Body of pancreas (tissue), 4 donors: ENCODE measurements at regions not wholly inside any gene's neighbourhood (a gene's known extent, or its start where the extent isn't known, plus 50 kb on each side); places are given as distances from the start of the nearest gene placed in this dataset.
"Not testable (repeated sequence)": the region's sequence is repeated elsewhere in the genome, so short reads cannot be mapped to it uniquely, and the experiment has no call there.

Experiments
- ATAC-seq: fragments of 150-250 bp; one replicate; pipeline ENCODE4 v1.9.1; 2016
- DNase-seq, 4 donors: peaks; one replicate each; pipeline ENCODE4 v3.0.0-alpha.2; 2019
- H3K27ac ChIP-seq, 4 donors: fragments of 200-600 bp; sonication (generic); 1 replicate in 3 of 4; 2 replicates in 1 of 4; pipeline versions ENCODE4 v1.5.1 to v1.6.1; 2016 to 2019; ENCODE audit warnings: mild to moderate bottlenecking in 1 of 4, mixed read lengths in 1 of 4, moderate library complexity in 1 of 4
- H3K27me3 ChIP-seq, 2 donors: fragments of 200-600 bp; sonication (generic); one replicate each; pipeline ENCODE4 v1.6.0; 2016; ENCODE audit warnings: mild to moderate bottlenecking in 1 of 2
- H3K36me3 ChIP-seq, 2 donors: fragments of 200-600 bp; sonication (generic); replicated peaks in 1 of 2; 2 replicates each; pipeline ENCODE4 v1.5.1; 2016; ENCODE audit warnings: low read depth in 2 of 2; ENCODE audit not compliant: insufficient read depth in 1 of 2
- H3K4me1 ChIP-seq: fragments of 200-600 bp; sonication (generic); one replicate; pipeline ENCODE4 v1.6.0; 2016
- H3K4me3 ChIP-seq, 2 donors: fragments of 200-600 bp; sonication (generic); 1 replicate in 1 of 2; 2 replicates in 1 of 2; pipeline ENCODE4 v1.5.1; 2016 to 2019
- H3K9me3 ChIP-seq, 3 donors: fragments of 200-600 bp; sonication (generic); 1 replicate in 2 of 3; 2 replicates in 1 of 3; pipeline ENCODE4 v1.5.1; 2016
- CTCF ChIP-seq, 7 experiments: fragments of 450-650 bp in 4 of 7; fragments of 200-600 bp in 3 of 7; sonication (generic) in 3 of 7; IDR thresholded peaks; one replicate each; pipeline ENCODE4 v1.5.1; 2016 to 2019; ENCODE audit warnings: antibody characterized with exemption in 7 of 7
- POLR2A ChIP-seq, 3 donors: fragments of 450-650 bp; IDR thresholded peaks; one replicate each; pipeline ENCODE4 v1.6.1; 2016; ENCODE audit warnings: antibody characterized with exemption in 3 of 3, mild to moderate bottlenecking in 2 of 3
- WGBS, 2 donors: methylation state at CpG; one replicate each; pipeline ENCODE4 v1.1.5; 2017; 5-methylcytosine and 5-hydroxymethylcytosine counted together
- intact Hi-C: fragments of 100-400 bp; cut with DNase I; formaldehyde crosslinking; loops from one replicate; pipeline ENCODE4 v1.15.1; 2023

- WGBS, 2 donors: 47 to 76% methylated on average over 4 to 7 of the region's 7 CpGs
- DNase-seq: no peak
- Histone ChIP-seq H3K36me3 (no peaks in the 10 kb centered on the region), H3K4me3 (no peak overlapping the region), H3K9me3 (no peaks in the 10 kb centered on the region), H3K4me1 (no peaks in the 10 kb centered on the region), H3K27ac (no peak overlapping the region), H3K27me3 (no peaks in the 10 kb centered on the region)
- TF ChIP-seq CTCF (IDR thresholded peaks at IDR 0.05) (peak in 1 of 7 experiments; percentile 6), POLR2A (IDR thresholded peaks at IDR 0.05) (no peak)
- intact Hi-C loops: no loop called here
- no peak for ATAC-seq
Measured at GRCh38 chrX:19225909-19226308, 103.6 kb upstream of the ADGRG2 start.

GRCh38 chrX:19229896-19230295, 107.6 kb upstream of the ADGRG2 start:
- H3K27me3 ChIP-seq, ATAC-seq, H3K4me1 ChIP-seq, intact Hi-C loops, H3K4me3 ChIP-seq, DNase-seq, H3K36me3 ChIP-seq, H3K9me3 ChIP-seq, H3K27ac ChIP-seq: not testable (repeated sequence)
- WGBS, 2 donors: 78 to 83% methylated on average over 3 to 4 of the region's 4 CpGs

DNA sequence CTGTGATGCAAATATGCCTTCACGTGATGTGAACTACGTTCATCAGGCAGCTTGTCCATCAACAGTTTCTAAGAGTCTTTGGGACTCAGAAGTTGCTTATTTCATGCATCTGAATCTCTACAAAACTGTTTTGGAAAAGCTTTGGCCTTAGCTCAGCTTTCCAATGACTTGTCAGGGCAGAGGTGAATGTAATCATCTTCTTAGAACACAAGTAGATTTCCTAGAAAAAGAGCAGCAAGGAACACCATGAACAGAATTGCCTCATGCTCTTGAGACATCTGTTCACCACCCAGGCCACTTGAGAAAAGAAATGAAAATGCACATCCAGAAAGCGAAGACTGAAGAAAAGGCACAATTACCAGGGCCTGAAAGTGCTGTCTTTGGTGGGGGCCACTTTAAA, 105.8 kb upstream of the PDHA1 start:
- H3K27me3 ChIP-seq: no peaks in the 10 kb centered on the region
- DNase-seq (no peak), ATAC-seq (no peak)
- no peak overlapping the region for H3K4me3 ChIP-seq
- 73% methylated on average over 2 to 3 of the region's 3 CpGs for WGBS, 2 donors
- no peak for TF ChIP-seq POLR2A (IDR thresholded peaks at IDR 0.05)
- TF ChIP-seq CTCF (IDR thresholded peaks at IDR 0.05): no peak
- H3K36me3 ChIP-seq: no peaks in the 10 kb centered on the region
- H3K9me3 ChIP-seq: no peaks in the 10 kb centered on the region
- H3K27ac ChIP-seq: no peak overlapping the region
- intact Hi-C loops: no loop called here
- H3K4me1 ChIP-seq: no peaks in the 10 kb centered on the region

DNA sequence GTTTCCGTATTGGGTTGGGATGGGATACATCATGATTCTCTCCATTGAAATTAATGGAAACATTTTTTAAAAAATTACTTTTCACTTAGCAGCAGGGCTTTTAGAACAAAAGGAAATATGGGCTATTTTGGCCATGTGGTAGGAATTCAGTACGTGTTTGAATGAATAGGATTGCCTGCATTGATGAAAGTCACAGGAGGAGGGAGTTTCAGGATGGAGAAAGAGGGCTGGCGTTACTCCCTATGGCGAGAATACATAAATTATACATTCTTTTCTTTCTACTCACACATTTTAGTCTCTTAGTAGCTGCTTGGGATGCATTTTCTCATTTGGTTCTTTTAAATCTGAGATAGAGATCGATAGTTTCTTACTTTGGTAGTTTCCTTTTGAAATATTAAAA, 100.3 kb upstream of the PDHA1 start:
- Histone ChIP-seq H3K27me3 (no peaks in the 10 kb centered on the region), H3K36me3 (no peaks in the 10 kb centered on the region), H3K4me3 (no peak overlapping the region), H3K27ac (no peak overlapping the region), H3K9me3 (no peaks in the 10 kb centered on the region), H3K4me1 (no peaks in the 10 kb centered on the region)
- intact Hi-C loops: no loop called here
- ATAC-seq: no peak
- no peak for DNase-seq
- 67 to 77% methylated on average over 5 of the region's 5 CpGs for WGBS, 2 donors
- TF ChIP-seq POLR2A (IDR thresholded peaks at IDR 0.05) (no peak), CTCF (IDR thresholded peaks at IDR 0.05) (no peak)

- intact Hi-C loops, H3K36me3 ChIP-seq, H3K9me3 ChIP-seq, H3K4me3 ChIP-seq, H3K27me3 ChIP-seq, DNase-seq, H3K4me1 ChIP-seq, H3K27ac ChIP-seq, ATAC-seq: not testable (repeated sequence)
- 43 to 59% methylated on average over 1 to 6 of the region's 6 CpGs for WGBS, 2 donors
Measured at GRCh38 chrX:19244921-19245320, 98.8 kb upstream of the PDHA1 start.

DNA sequence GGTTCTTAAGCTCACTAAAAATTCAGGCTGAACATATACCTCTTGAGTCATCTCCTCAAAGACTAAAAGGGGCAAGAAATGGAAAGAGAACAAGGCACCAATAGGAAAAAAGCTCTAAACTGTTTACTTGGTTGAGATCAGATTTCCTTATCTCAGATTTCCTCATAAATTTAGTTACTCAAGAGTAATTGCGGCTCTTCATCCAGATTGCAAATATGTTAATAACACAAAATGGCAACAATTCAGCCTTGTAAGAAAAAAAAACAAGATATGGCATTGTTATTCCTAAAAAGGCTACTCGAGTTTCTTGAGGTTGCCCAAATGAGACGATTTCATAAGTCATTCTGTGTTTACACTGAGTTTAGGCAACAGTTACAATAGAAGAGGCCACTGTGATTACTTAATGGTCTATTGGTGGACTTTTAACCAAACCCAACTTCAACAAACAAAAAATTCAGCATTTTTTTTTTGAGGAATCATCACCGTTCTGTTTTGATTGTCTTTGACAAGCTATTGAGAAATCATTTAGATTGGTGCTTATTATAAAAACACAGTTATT, 97.9 kb upstream of the PDHA1 start:
- intact Hi-C loops: no loop called here
- no peak overlapping the region for H3K4me3 ChIP-seq
- no peak overlapping the region for H3K27ac ChIP-seq
- WGBS, 2 donors: 43 to 53% methylated on average over 4 of the region's 4 CpGs
- TF ChIP-seq CTCF (IDR thresholded peaks at IDR 0.05) (no peak), POLR2A (IDR thresholded peaks at IDR 0.05) (no peak)
- H3K36me3 ChIP-seq: no peaks in the 10 kb centered on the region
- DNase-seq (no peak), ATAC-seq (no peak)
- H3K4me1 ChIP-seq: no peaks in the 10 kb centered on the region
- H3K27me3 ChIP-seq: no peaks in the 10 kb centered on the region
- no peaks in the 10 kb centered on the region for H3K9me3 ChIP-seq
